ENCODE measurements at regions not wholly inside any gene's neighbourhood (a gene's known extent, or its start where the extent isn't known, plus 50 kb on each side); places are given as distances from the start of the nearest gene placed in this dataset.
A peak's percentile ranks its signal among the peaks of the same experiment; 100 is the strongest.

DNA sequence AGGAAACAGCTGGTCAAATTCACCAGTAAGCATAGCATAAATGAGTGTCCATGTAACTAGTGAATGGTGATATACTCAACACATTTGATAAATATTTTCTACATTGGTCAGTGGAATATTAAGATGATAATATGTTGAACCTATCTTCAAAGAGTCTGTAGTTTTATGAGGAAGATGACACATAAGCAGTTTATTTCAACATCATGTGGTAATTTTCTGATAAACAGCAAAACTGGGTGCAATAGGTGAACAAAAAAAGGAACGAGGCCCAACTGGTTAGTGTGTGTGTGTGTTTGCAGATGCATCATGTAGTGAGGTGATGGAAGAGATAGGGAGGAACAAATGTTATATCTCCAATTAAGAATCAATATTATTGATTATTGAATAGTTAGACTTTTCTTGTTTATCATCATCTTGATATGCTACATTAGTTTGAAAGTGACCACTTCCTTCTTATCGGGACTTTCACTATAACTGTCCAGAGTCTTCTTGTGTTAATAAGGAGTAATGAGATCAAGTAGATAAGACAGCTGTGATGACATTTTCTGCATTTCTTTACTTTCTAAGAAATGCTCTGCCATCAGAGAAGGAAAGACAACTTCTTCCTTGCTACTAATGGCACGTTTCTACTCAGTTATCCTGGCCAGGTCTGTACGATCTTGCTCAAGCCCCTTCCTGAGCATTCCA is 270.7 kb downstream of the ETS1 start:
- no peak for FAIRE-seq
- no peaks in the 10 kb centered on the region for H3K36me3 ChIP-seq (ENCODE audit: control insufficient read depth, insufficient read depth, low read length)
- TF ChIP-seq CTCF (IDR thresholded peaks at IDR 0.05; ENCODE audit: insufficient read depth, low read length, severe bottlenecking) = no peak

GRCh38 chr11:128315933-128316332 is 271.4 kb downstream of the ETS1 start:
- FAIRE-seq (no peak), DNase-seq (ENCODE audit: low read depth) (no peak)
- no peak for TF ChIP-seq CTCF (IDR thresholded peaks at IDR 0.05; ENCODE audit: insufficient read depth, low read length, severe bottlenecking)
- no peak overlapping the region for H3K4me3 ChIP-seq (ENCODE audit: low read depth, low read length)
- H3K36me3 ChIP-seq (ENCODE audit: control insufficient read depth, insufficient read depth, low read length) = no peaks in the 10 kb centered on the region
- H3K27me3 ChIP-seq (ENCODE audit: control insufficient read depth, insufficient read depth, low read length) = no peaks in the 10 kb centered on the region

More for the DNA sequence above, 270.7 kb downstream of the ETS1 start:
- Histone ChIP-seq H3K4me3 (ENCODE audit: low read depth, low read length) (no peak overlapping the region), H3K27me3 (ENCODE audit: control insufficient read depth, insufficient read depth, low read length) (no peaks in the 10 kb centered on the region)
- DNase-seq (ENCODE audit: low read depth) = peak; percentile 9

DNA sequence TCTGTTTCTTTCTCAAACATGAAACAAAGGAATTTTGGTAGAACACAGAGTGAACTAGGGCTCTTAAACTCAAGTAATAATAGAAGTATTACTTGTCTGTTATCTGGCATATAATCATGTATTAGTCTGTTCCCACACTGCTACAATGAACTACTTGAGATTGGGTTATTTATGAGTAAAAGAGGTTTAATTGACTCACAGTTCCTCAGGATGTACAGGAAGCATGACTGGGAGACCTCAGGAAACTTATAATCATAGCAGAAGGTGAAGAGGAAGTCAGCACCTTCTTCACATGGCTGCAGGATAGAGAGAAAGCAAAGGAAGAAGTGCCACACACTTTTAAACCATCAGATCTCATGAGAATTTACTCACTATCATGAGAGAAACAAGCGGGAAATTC is 273.4 kb downstream of the ETS1 start:
- H3K27me3 ChIP-seq (ENCODE audit: control insufficient read depth, insufficient read depth, low read length) = no peaks in the 10 kb centered on the region
- no peak for DNase-seq (ENCODE audit: low read depth)
- no peak overlapping the region for H3K4me3 ChIP-seq (ENCODE audit: low read depth, low read length)
- no peak for TF ChIP-seq CTCF (IDR thresholded peaks at IDR 0.05; ENCODE audit: insufficient read depth, low read length, severe bottlenecking)
- no peaks in the 10 kb centered on the region for H3K36me3 ChIP-seq (ENCODE audit: control insufficient read depth, insufficient read depth, low read length)
- FAIRE-seq = no peak

DNA sequence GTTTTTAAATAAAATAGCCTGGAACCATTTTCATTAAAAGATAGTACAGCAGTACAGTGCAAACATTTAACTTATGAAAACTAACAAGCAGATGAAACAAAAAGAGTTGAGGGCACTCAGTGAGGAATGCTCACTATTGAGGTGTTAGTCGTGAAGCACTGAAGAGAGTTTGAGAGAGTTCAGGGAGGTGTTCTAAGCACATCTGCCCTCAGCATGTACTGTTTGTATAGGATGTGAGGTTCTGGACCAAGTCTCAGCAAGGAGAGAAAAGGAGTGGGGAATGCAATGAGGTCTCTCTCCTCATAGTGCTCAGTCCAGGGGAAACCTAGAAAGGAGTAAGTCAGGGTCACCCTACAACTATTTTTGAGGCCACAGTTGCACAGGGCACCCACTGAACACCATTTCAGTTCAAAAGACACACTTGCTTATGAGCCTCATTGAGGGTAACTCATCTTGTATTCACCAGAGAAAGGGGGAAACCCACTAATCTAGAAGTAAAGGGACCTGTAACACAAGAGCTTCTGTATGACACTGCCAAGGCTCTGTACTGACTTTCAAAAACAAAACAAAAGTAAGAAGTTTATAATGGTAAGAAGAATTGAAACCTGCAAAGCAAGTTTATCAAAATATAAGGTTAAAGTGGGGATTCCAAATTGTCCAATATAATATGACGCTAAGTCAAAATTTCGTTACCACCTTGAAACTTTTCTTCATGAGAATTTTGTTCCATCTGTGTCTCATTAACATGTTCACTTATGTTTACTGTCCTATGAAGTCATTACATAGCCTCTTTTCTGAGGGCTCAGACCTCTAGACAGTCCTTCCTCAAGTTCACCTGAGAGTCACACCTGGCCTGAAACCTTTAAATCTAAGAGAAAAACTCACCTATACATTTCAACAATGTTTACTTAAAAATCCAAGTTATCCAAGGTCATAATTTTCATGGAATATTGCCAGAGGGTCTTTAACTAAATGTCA is 275.3 kb downstream of the ETS1 start:
- no peak for FAIRE-seq
- Histone ChIP-seq H3K36me3 (ENCODE audit: control insufficient read depth, insufficient read depth, low read length) (no peaks in the 10 kb centered on the region), H3K4me3 (ENCODE audit: low read depth, low read length) (no peak overlapping the region), H3K27me3 (ENCODE audit: control insufficient read depth, insufficient read depth, low read length) (no peaks in the 10 kb centered on the region)
- DNase-seq (ENCODE audit: low read depth) = no peak
- TF ChIP-seq CTCF (IDR thresholded peaks at IDR 0.05; ENCODE audit: insufficient read depth, low read length, severe bottlenecking) = no peak

- FAIRE-seq = no peak
- Histone ChIP-seq H3K36me3 (ENCODE audit: control insufficient read depth, insufficient read depth, low read length) (no peaks in the 10 kb centered on the region), H3K27me3 (ENCODE audit: control insufficient read depth, insufficient read depth, low read length) (no peaks in the 10 kb centered on the region), H3K4me3 (ENCODE audit: low read depth, low read length) (no peak overlapping the region)
- no peak for TF ChIP-seq CTCF (IDR thresholded peaks at IDR 0.05; ENCODE audit: insufficient read depth, low read length, severe bottlenecking)
- DNase-seq (ENCODE audit: low read depth) = peak; percentile 3
Measured at GRCh38 chr11:128310676-128311445, 276.5 kb downstream of the ETS1 start.

Data from bronchial epithelial cell (primary cell).